DOHH2 (cell line): ENCODE measurements at regions not wholly inside any gene's neighbourhood (a gene's known extent, or its start where the extent isn't known, plus 50 kb on each side); places are given as distances from the start of the nearest gene placed in this dataset.

Experiments
- H3F3A ChIP-seq: fragments of 200-600 bp; sonication (generic), shearing (Covaris generic); 2 replicates; pipeline ENCODE4 v1.6.0; 2016; ENCODE audit warnings: antibody characterized with exemption, mild to moderate bottlenecking; ENCODE audit not compliant: control insufficient read depth, insufficient read depth
- H3K27ac ChIP-seq: fragments of 200-600 bp; sonication (generic); 2 replicates; pipeline ENCODE4 v1.5.1; 2014; ENCODE audit warnings: low read depth, mild to moderate bottlenecking, low read length, moderate library complexity
- H3K27me3 ChIP-seq: fragments of 200-600 bp; sonication (generic); 2 replicates; pipeline ENCODE4 v1.6.1; 2014; ENCODE audit warnings: mild to moderate bottlenecking, low read length, mixed read lengths; ENCODE audit not compliant: control insufficient read depth
- H3K36me3 ChIP-seq: fragments of 200-600 bp; sonication (generic); 2 replicates; pipeline ENCODE4 v1.6.1; 2014; ENCODE audit warnings: mild to moderate bottlenecking, low read length, moderate library complexity, mixed read lengths; ENCODE audit not compliant: control insufficient read depth
- H3K4me1 ChIP-seq: fragments of 200-600 bp; sonication (generic); 2 replicates; pipeline ENCODE4 v1.6.1; 2014; ENCODE audit warnings: mild to moderate bottlenecking, low read length, mixed read lengths; ENCODE audit not compliant: control insufficient read depth
- H3K4me2 ChIP-seq: fragments of 200-600 bp; sonication (generic); 2 replicates; pipeline ENCODE4 v1.6.0; 2014; ENCODE audit warnings: mild to moderate bottlenecking, low read length, moderate library complexity
- H3K4me3 ChIP-seq: fragments of 200-600 bp; sonication (generic); 2 replicates; pipeline ENCODE4 v1.5.1; 2014; ENCODE audit warnings: mild to moderate bottlenecking, low read length, mixed read lengths
- H3K79me2 ChIP-seq: fragments of 200-600 bp; sonication (generic); 2 replicates; pipeline ENCODE4 v1.6.1; 2014; ENCODE audit warnings: mild to moderate bottlenecking, low read length, mixed read lengths; ENCODE audit not compliant: control insufficient read depth
- H3K9me2 ChIP-seq: fragments of 200-600 bp; sonication (generic); replicated peaks from 2 replicates; pipeline ENCODE4 v1.6.1; 2014; ENCODE audit warnings: mild to moderate bottlenecking, low read length, mixed read lengths; ENCODE audit not compliant: control insufficient read depth
- H3K9me3 ChIP-seq: fragments of 200-600 bp; sonication (generic); 2 replicates; pipeline ENCODE4 v1.6.1; 2014; ENCODE audit warnings: antibody characterized with exemption, low read length, mixed read lengths; ENCODE audit not compliant: control insufficient read depth, insufficient read depth
- H4K20me1 ChIP-seq: fragments of 200-600 bp; sonication (generic); 2 replicates; pipeline ENCODE4 v1.6.0; 2014; ENCODE audit warnings: low read depth, mild to moderate bottlenecking, antibody characterized with exemption, low read length, moderate library complexity; ENCODE audit not compliant: control insufficient read depth, insufficient read depth
- EZH2phosphoT487 ChIP-seq: fragments of 200-600 bp; sonication (generic); IDR thresholded peaks from 2 replicates; pipeline ENCODE4 v1.6.1; 2017; ENCODE audit warnings: borderline replicate concordance, mild to moderate bottlenecking, antibody characterized with exemption, low read length, moderate library complexity, mixed read lengths
- TF ChIP-seq, protein P1 (sequence below): fragments of 200-600 bp; sonication (generic); IDR thresholded peaks from one replicate; pipeline ENCODE4 v1.5.1; 2014; ENCODE audit warnings: antibody characterized with exemption, mild to moderate bottlenecking, low read depth, low read length; ENCODE audit not compliant: poor library complexity, severe bottlenecking

DNA sequence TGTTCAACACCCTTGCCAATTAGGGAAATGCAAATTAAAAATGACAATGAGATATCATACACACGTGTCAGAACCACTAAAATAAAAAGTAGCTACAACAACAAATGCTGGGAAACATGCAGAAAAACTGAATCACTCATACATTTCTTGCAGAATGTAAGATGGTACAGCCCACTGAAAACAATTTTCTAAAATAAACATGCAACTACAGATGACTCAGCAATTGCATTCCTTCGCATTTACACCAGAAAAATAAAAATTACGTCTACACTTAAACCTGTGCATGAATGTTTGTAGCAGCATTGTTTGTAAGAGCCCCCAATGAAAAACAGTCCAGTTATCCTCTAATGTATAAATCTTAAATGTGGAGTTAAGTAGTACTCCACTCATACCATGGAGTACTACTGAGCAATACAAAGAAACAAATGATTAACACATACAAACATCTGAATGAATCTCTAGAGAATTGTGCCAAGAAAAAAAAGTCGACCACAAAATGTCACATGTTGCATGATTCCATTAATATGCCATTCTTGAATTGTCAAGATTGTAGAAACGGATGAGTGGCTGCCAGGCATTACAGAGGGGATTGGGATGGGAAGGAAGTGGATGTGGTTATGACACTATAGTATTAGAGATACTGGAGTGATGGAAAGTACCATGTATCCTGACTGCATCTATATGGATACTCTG, 134.6 kb upstream of the NPSR1 start:
- H3K27me3 ChIP-seq, result no peaks in the 10 kb centered on the region
- no peaks in the 10 kb centered on the region for H3K4me1 ChIP-seq
- no peak overlapping the region for H3K4me3 ChIP-seq
- no peaks in the 10 kb centered on the region for H3K9me2 ChIP-seq
- H3K4me2 ChIP-seq, result no peak overlapping the region
- TF ChIP-seq, protein P1, sequence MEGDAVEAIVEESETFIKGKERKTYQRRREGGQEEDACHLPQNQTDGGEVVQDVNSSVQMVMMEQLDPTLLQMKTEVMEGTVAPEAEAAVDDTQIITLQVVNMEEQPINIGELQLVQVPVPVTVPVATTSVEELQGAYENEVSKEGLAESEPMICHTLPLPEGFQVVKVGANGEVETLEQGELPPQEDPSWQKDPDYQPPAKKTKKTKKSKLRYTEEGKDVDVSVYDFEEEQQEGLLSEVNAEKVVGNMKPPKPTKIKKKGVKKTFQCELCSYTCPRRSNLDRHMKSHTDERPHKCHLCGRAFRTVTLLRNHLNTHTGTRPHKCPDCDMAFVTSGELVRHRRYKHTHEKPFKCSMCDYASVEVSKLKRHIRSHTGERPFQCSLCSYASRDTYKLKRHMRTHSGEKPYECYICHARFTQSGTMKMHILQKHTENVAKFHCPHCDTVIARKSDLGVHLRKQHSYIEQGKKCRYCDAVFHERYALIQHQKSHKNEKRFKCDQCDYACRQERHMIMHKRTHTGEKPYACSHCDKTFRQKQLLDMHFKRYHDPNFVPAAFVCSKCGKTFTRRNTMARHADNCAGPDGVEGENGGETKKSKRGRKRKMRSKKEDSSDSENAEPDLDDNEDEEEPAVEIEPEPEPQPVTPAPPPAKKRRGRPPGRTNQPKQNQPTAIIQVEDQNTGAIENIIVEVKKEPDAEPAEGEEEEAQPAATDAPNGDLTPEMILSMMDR, result no peak
- no peak for TF ChIP-seq EZH2phosphoT487
- H4K20me1 ChIP-seq, result no peaks in the 10 kb centered on the region
- no peaks in the 10 kb centered on the region for H3F3A ChIP-seq
- no peaks in the 10 kb centered on the region for H3K36me3 ChIP-seq
- no peaks in the 10 kb centered on the region for H3K9me3 ChIP-seq
- H3K79me2 ChIP-seq, result no peaks in the 10 kb centered on the region
- no peak overlapping the region for H3K27ac ChIP-seq

DNA sequence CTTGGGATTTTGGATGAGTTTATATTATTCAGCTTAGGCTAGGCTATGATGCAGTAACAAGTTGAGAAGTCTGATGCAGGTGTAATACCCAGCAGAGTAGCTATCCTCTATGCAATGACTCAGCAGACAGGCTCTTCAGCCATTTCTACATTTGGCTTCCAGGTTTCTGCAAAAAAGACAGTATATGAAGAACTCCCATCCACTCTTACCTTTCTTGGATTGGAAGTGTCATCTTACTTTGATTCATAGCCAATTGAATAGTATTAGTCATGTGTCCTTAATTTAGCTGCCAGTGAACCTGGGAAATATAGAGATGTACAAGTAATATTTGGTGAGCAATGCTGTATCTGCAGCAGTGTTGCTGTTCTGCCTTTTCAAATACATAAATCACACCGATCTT, 127.8 kb upstream of the NPSR1 start:
- H3K4me1 ChIP-seq, result no peaks in the 10 kb centered on the region
- H3F3A ChIP-seq, result no peaks in the 10 kb centered on the region
- H4K20me1 ChIP-seq, result no peaks in the 10 kb centered on the region
- peaks cover 3% of the 10 kb centered on the region; the same call in 1 of the 2 replicates for H3K9me2 ChIP-seq
- H3K9me3 ChIP-seq, result no peaks in the 10 kb centered on the region; the same call in 1 of the 2 replicates
- no peaks in the 10 kb centered on the region for H3K36me3 ChIP-seq
- TF ChIP-seq EZH2phosphoT487, result no peak
- TF ChIP-seq, protein P1, result no peak
- H3K79me2 ChIP-seq, result no peaks in the 10 kb centered on the region
- H3K4me2 ChIP-seq, result no peak overlapping the region
- no peak overlapping the region for H3K27ac ChIP-seq
- no peaks in the 10 kb centered on the region for H3K27me3 ChIP-seq
- no peak overlapping the region for H3K4me3 ChIP-seq

DNA sequence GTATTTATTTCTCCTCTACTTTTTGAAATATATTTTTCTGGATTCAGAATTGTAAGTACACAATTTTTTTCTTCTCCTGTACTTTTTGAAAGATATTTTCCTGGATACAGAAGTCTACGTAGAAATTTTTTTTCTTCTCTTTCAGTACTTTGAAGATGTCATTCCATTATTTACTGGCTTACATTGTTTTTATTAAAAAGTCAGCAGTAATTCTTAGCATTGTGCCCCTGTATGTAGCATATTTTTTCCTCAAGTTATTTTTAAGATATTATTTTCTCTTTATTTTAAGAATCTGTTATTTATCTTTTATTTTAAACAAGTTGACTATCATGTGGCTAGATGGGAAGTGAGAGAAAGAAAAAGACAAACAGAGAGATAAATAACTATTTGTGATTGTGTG, 119.0 kb upstream of the NPSR1 start:
- Histone ChIP-seq H4K20me1 (no peaks in the 10 kb centered on the region), H3F3A (no peaks in the 10 kb centered on the region)

More for the DNA sequence above, 119.0 kb upstream of the NPSR1 start:
- Histone ChIP-seq H3K9me2 (0 out of 2 replicates have a peak, but pooled peaks cover 3% of the 10 kb centered on the region), H3K4me3 (no peak overlapping the region), H3K9me3 (peaks cover 7% of the 10 kb centered on the region; the same call in 1 of the 2 replicates), H3K4me2 (no peak overlapping the region), H3K36me3 (no peaks in the 10 kb centered on the region), H3K79me2 (no peaks in the 10 kb centered on the region), H3K4me1 (no peaks in the 10 kb centered on the region), H3K27me3 (no peaks in the 10 kb centered on the region), H3K27ac (no peak overlapping the region)
- TF ChIP-seq, protein P1, result no peak
- TF ChIP-seq EZH2phosphoT487, result no peak
